ENCODE measurements at regions not wholly inside any gene's neighbourhood (a gene's known extent, or its start where the extent isn't known, plus 50 kb on each side); places are given as distances from the start of the nearest gene placed in this dataset.

GRCh38 chr20:52379723-52380336, 188.3 kb upstream of the ZFP64 start (continued):
- TF ChIP-seq ZNF275 (CRISPR knock-in tag; IDR thresholded peaks at IDR 0.05; ENCODE audit: borderline replicate concordance) (no peak), ZNF160 (CRISPR knock-in tag; IDR thresholded peaks at IDR 0.05) (no peak)

GRCh38 chr20:52372169-52372568, 180.6 kb upstream of the ZFP64 start:
- BruUV-seq (replicated peaks): no TSS peak
- CTCF ChIA-PET (ENCODE audit: low intra/inter-chr PET ratio, low total read pairs): no interaction called here
- no peak overlapping the region for H3K4me2 ChIP-seq (ENCODE audit: low read depth, low read length)

More at GRCh38 chr20:52372169-52372568, 180.6 kb upstream of the ZFP64 start:
- Histone ChIP-seq H3K9me3 (ENCODE audit: low read length) (no peaks in the 10 kb centered on the region), H3K79me2 (ENCODE audit: insufficient read depth, low read length) (no peaks in the 10 kb centered on the region), H2AFZ (ENCODE audit: low read length) (no peak overlapping the region), H3K4me1 (ENCODE audit: insufficient read depth, low read length) (no peaks in the 10 kb centered on the region), H3K27me3 (ENCODE audit: control insufficient read depth in 1 of 2, insufficient read depth in 2 of 2, low read length in 2 of 2) (no peaks in the 10 kb centered on the region), H4K20me1 (ENCODE audit: insufficient read depth, low read length) (no peaks in the 10 kb centered on the region), H3K36me3 (replicated peaks in 1 of 2; ENCODE audit: control insufficient read depth in 1 of 2, insufficient read depth in 2 of 2, low read length in 2 of 2) (no peaks in the 10 kb centered on the region), H3K4me3 (replicated peaks in 1 of 3; ENCODE audit: insufficient read depth in 1 of 3, low read depth in 2 of 3, low read length in 3 of 3) (no peak overlapping the region), H3K9ac (ENCODE audit: insufficient read depth, low read depth, low read length) (no peak overlapping the region), H3K27ac (ENCODE audit: extremely low read length, insufficient read depth, low read length) (no peak overlapping the region)
- in situ Hi-C loops (cut with HindIII; ENCODE audit: extremely low pct_ligation_motif_present, low pct_unique_long_range_greater_than_20kb): loop anchor here (10.0 kb wide), 1 partner anchor 127 kb away; no protein-coding TSS in a partner anchor
- TF ChIP-seq ZNF34 (CRISPR knock-in tag; IDR thresholded peaks at IDR 0.05; ENCODE audit: borderline replicate concordance) (no peak), ZNF589 (CRISPR knock-in tag; conservative IDR thresholded peaks at IDR 0.05) (no peak), LCORL (IDR thresholded peaks at IDR 0.05) (no peak), LCORL (CRISPR knock-in tag; IDR thresholded peaks at IDR 0.05) (no peak), DBP (CRISPR knock-in tag; IDR thresholded peaks at IDR 0.05; ENCODE audit: not compliant biosample characterization) (no peak), TARDBP (CRISPR knock-in tag; IDR thresholded peaks at IDR 0.05) (no peak)
- POLR2A ChIA-PET: no interaction called here
- WGBS (ENCODE audit: low lambda C conversion rate): under 1% methylated on average over 4 of the region's 4 CpGs
- ATAC-seq: peak; percentile 63; the same call in 2 of the 3 replicates
- FAIRE-seq: no peak
- no peak for DNase-seq (ENCODE audit: low spot score)
- intact Hi-C loops (cut with micrococcal nuclease; ENCODE audit: unreplicated experiment): no loop called here
